ENCODE measurements at regions not wholly inside any gene's neighbourhood (a gene's known extent, or its start where the extent isn't known, plus 50 kb on each side); places are given as distances from the start of the nearest gene placed in this dataset.

- WGBS, 2 donors, result 81 to 84% methylated on average over 5 of the region's 5 CpGs
- H3K27ac ChIP-seq, result no peak overlapping the region
- H3K27me3 ChIP-seq, result no peaks in the 10 kb centered on the region
- H3K36me3 ChIP-seq, result peaks cover 0 to 14% (median 6%) of the 10 kb centered on the region in 4 donors
- DNase-seq, result no peak
- peak in 1 of 2 donors; percentile 43 for ATAC-seq (ENCODE audit: low FRiP score in 2 of 2)
- TF ChIP-seq POLR2AphosphoS5 (IDR thresholded peaks at IDR 0.05) (no peak), POLR2A (IDR thresholded peaks at IDR 0.05) (no peak), EP300 (IDR thresholded peaks at IDR 0.05) (no peak), CTCF (IDR thresholded peaks at IDR 0.05) (no peak)
- no peak overlapping the region for H3K4me3 ChIP-seq
- H3K9me3 ChIP-seq, result no peaks in the 10 kb centered on the region
- peaks cover 36 to 64% (median 41%) of the 10 kb centered on the region in 4 donors for H3K4me1 ChIP-seq
Measured at GRCh38 chr7:131021460-131021859, 287.5 kb upstream of the KLF14 start.

- WGBS, 2 donors, result 38 to 44% methylated on average over 8 of the region's 8 CpGs
- ATAC-seq (ENCODE audit: low FRiP score in 2 of 2), result no peak
- H3K36me3 ChIP-seq, result peaks cover 0 to 14% (median 6%) of the 10 kb centered on the region in 4 donors
- H3K27me3 ChIP-seq, result no peaks in the 10 kb centered on the region
- DNase-seq, result peak in 1 of 2 donors; percentile 42
- H3K9me3 ChIP-seq, result no peaks in the 10 kb centered on the region
- peaks cover 36 to 64% (median 42%) of the 10 kb centered on the region in 4 donors for H3K4me1 ChIP-seq
- TF ChIP-seq EP300 (IDR thresholded peaks at IDR 0.05), result no peak
- TF ChIP-seq POLR2A (IDR thresholded peaks at IDR 0.05), result no peak
- no peak for TF ChIP-seq POLR2AphosphoS5 (IDR thresholded peaks at IDR 0.05)
- no peak for TF ChIP-seq CTCF (IDR thresholded peaks at IDR 0.05)
- peak overlapping the region in 1 of 4 donors; percentile 10 for H3K27ac ChIP-seq
- H3K4me3 ChIP-seq, result no peak overlapping the region
Measured at GRCh38 chr7:131021902-131022301, 287.9 kb upstream of the KLF14 start.

- TF ChIP-seq POLR2AphosphoS5 (IDR thresholded peaks at IDR 0.05), result no peak
- TF ChIP-seq EP300 (IDR thresholded peaks at IDR 0.05), result no peak
- TF ChIP-seq CTCF (IDR thresholded peaks at IDR 0.05), result no peak
- TF ChIP-seq POLR2A (IDR thresholded peaks at IDR 0.05), result no peak
- Histone ChIP-seq H3K4me1 (peaks cover 55 to 72% (median 62%) of the 10 kb centered on the region in 4 donors), H3K9me3 (no peaks in the 10 kb centered on the region), H3K27me3 (no peaks in the 10 kb centered on the region), H3K36me3 (peaks cover 0 to 8% (median 5%) of the 10 kb centered on the region in 4 donors), H3K4me3 (no peak overlapping the region), H3K27ac (peak overlapping the region in 2 of 4 donors; percentile 1 to 54)
- 60 to 66% methylated on average over 7 of the region's 7 CpGs for WGBS, 2 donors
- no peak for DNase-seq
- peak in 1 of 2 donors; percentile 56 for ATAC-seq (ENCODE audit: low FRiP score in 2 of 2)
Measured at GRCh38 chr7:131026297-131027000, 292.4 kb upstream of the KLF14 start.

GRCh38 chr7:131027287-131027773 is 293.3 kb upstream of the KLF14 start:
- Histone ChIP-seq H3K36me3 (peaks cover 0 to 8% (median 4%) of the 10 kb centered on the region in 4 donors), H3K27ac (peak overlapping the region; percentile 16 to 54 (median 26)), H3K4me3 (no peak overlapping the region), H3K4me1 (peaks cover 47 to 72% (median 56%) of the 10 kb centered on the region in 4 donors), H3K9me3 (no peaks in the 10 kb centered on the region), H3K27me3 (no peaks in the 10 kb centered on the region)
- peak in 1 of 2 donors; percentile 58 for DNase-seq
- no peak for TF ChIP-seq EP300 (IDR thresholded peaks at IDR 0.05)
- TF ChIP-seq POLR2AphosphoS5 (IDR thresholded peaks at IDR 0.05), result peak in 1 of 2 donors; percentile 44
- peak; percentile 70 to 87 for ATAC-seq (ENCODE audit: low FRiP score in 2 of 2)
- 30 to 48% methylated on average over 8 of the region's 8 CpGs for WGBS, 2 donors

GRCh38 chr7:131028295-131028694 is 294.3 kb upstream of the KLF14 start:
- ATAC-seq (ENCODE audit: low FRiP score in 2 of 2), result peak in 1 of 2 donors; percentile 61
- TF ChIP-seq EP300 (IDR thresholded peaks at IDR 0.05) (no peak), POLR2AphosphoS5 (IDR thresholded peaks at IDR 0.05) (no peak), POLR2A (IDR thresholded peaks at IDR 0.05) (no peak), CTCF (IDR thresholded peaks at IDR 0.05) (no peak)
- 62 to 78% methylated on average over 2 of the region's 2 CpGs for WGBS, 2 donors

More at GRCh38 chr7:131028295-131028694, 294.3 kb upstream of the KLF14 start:
- DNase-seq, result no peak
- peaks cover 43 to 69% (median 53%) of the 10 kb centered on the region in 4 donors for H3K4me1 ChIP-seq
- H3K9me3 ChIP-seq, result no peaks in the 10 kb centered on the region
- H3K27me3 ChIP-seq, result no peaks in the 10 kb centered on the region
- peaks cover 0 to 6% (median 2%) of the 10 kb centered on the region in 4 donors for H3K36me3 ChIP-seq
- peak overlapping the region in 3 of 4 donors; percentile 16 to 54 (median 32) for H3K27ac ChIP-seq
- H3K4me3 ChIP-seq, result no peak overlapping the region

All from upper lobe of left lung (tissue), 6 donors.